ENCODE measurements at regions not wholly inside any gene's neighbourhood (a gene's known extent, or its start where the extent isn't known, plus 50 kb on each side); places are given as distances from the start of the nearest gene placed in this dataset.

GRCh38 chr6:26183581-26184366 lies 96.5 kb downstream of the HFE start:
- H3K27ac ChIP-seq = no peak overlapping the region
- H3K36me3 ChIP-seq (ENCODE audit: insufficient read depth) = no peaks in the 10 kb centered on the region
- H3K27me3 ChIP-seq (ENCODE audit: insufficient read depth, low read depth) = no peaks in the 10 kb centered on the region
- H3K4me3 ChIP-seq (IDR thresholded peaks at IDR 0.05; ENCODE audit: insufficient read depth, low read depth, low read length) = no peak overlapping the region
- H3K4me2 ChIP-seq = no peak overlapping the region
- H4K20me1 ChIP-seq (ENCODE audit: insufficient read depth) = no peaks in the 10 kb centered on the region
- no peaks in the 10 kb centered on the region for H3K79me2 ChIP-seq (ENCODE audit: insufficient read depth, low read depth)
- H2AFZ ChIP-seq (ENCODE audit: low read depth) = no peak overlapping the region
- H3K4me1 ChIP-seq (ENCODE audit: low read depth, poor library complexity, severe bottlenecking) = no peaks in the 10 kb centered on the region
- no peak for TF ChIP-seq CTCF (conservative IDR thresholded peaks at IDR 0.05; ENCODE audit: low read depth, low read length)
- no peak overlapping the region for H3K9ac ChIP-seq

DNA sequence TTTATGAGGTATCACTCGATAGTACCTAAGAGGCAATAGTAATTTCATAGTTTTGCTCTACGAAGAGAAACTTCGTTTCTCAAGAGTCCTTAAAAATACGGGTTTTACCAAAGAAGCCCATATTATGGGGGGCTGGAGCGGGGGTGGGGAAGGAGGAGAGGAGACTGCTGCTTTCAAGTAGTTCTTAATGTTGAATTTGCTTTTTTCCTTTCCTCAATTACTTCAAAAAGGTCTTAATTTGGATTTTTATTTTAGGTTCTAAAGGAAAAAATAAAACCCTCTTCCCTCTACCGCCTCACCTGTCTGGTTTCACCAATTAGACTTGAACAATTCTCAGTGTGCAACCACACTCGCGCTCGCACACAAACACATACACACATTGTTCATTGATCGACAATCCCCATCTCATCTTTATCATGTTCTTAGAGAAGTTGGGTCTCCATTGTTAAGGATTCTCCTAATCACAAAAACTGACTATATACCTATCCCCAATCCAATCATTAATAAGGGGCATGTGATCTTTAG lies 97.2 kb downstream of the HFE start:
- H4K20me1 ChIP-seq (ENCODE audit: insufficient read depth) = no peaks in the 10 kb centered on the region
- no peak overlapping the region for H3K4me2 ChIP-seq
- no peak overlapping the region for H2AFZ ChIP-seq (ENCODE audit: low read depth)
- TF ChIP-seq CTCF (conservative IDR thresholded peaks at IDR 0.05; ENCODE audit: low read depth, low read length) = no peak
- no peak overlapping the region for H3K9ac ChIP-seq
- H3K27ac ChIP-seq = no peak overlapping the region
- H3K36me3 ChIP-seq (ENCODE audit: insufficient read depth) = no peaks in the 10 kb centered on the region
- H3K4me1 ChIP-seq (ENCODE audit: low read depth, poor library complexity, severe bottlenecking) = no peaks in the 10 kb centered on the region
- H3K27me3 ChIP-seq (ENCODE audit: insufficient read depth, low read depth) = no peaks in the 10 kb centered on the region
- no peaks in the 10 kb centered on the region for H3K79me2 ChIP-seq (ENCODE audit: insufficient read depth, low read depth)
- H3K4me3 ChIP-seq (IDR thresholded peaks at IDR 0.05; ENCODE audit: insufficient read depth, low read depth, low read length) = no peak overlapping the region

GRCh38 chr6:26185004-26185403 lies 97.8 kb downstream of the HFE start:
- H3K4me1 ChIP-seq (ENCODE audit: low read depth, poor library complexity, severe bottlenecking) = no peaks in the 10 kb centered on the region
- no peak for TF ChIP-seq CTCF (conservative IDR thresholded peaks at IDR 0.05; ENCODE audit: low read depth, low read length)
- no peak overlapping the region for H2AFZ ChIP-seq (ENCODE audit: low read depth)
- no peak overlapping the region for H3K4me2 ChIP-seq
- H4K20me1 ChIP-seq (ENCODE audit: insufficient read depth) = no peaks in the 10 kb centered on the region
- H3K27me3 ChIP-seq (ENCODE audit: insufficient read depth, low read depth) = no peaks in the 10 kb centered on the region
- H3K79me2 ChIP-seq (ENCODE audit: insufficient read depth, low read depth) = no peaks in the 10 kb centered on the region
- H3K9ac ChIP-seq = no peak overlapping the region
- no peak overlapping the region for H3K27ac ChIP-seq
- H3K36me3 ChIP-seq (ENCODE audit: insufficient read depth) = no peaks in the 10 kb centered on the region
- no peak overlapping the region for H3K4me3 ChIP-seq (IDR thresholded peaks at IDR 0.05; ENCODE audit: insufficient read depth, low read depth, low read length)

GRCh38 chr6:26185802-26186201 lies 98.6 kb downstream of the HFE start:
- Histone ChIP-seq H4K20me1 (ENCODE audit: insufficient read depth) (no peaks in the 10 kb centered on the region), H3K27me3 (ENCODE audit: insufficient read depth, low read depth) (no peaks in the 10 kb centered on the region), H3K27ac (no peak overlapping the region), H3K79me2 (ENCODE audit: insufficient read depth, low read depth) (no peaks in the 10 kb centered on the region), H3K4me3 (IDR thresholded peaks at IDR 0.05; ENCODE audit: insufficient read depth, low read depth, low read length) (no peak overlapping the region), H2AFZ (ENCODE audit: low read depth) (no peak overlapping the region), H3K36me3 (ENCODE audit: insufficient read depth) (no peaks in the 10 kb centered on the region), H3K9ac (no peak overlapping the region), H3K4me1 (ENCODE audit: low read depth, poor library complexity, severe bottlenecking) (no peaks in the 10 kb centered on the region), H3K4me2 (no peak overlapping the region)
- no peak for TF ChIP-seq CTCF (conservative IDR thresholded peaks at IDR 0.05; ENCODE audit: low read depth, low read length)
